HG02870 (cell line): ENCODE measurements at regions not wholly inside any gene's neighbourhood (a gene's known extent, or its start where the extent isn't known, plus 50 kb on each side); places are given as distances from the start of the nearest gene placed in this dataset.

Source experiments
- ATAC-seq: cut with Tn5 transposase; IDR thresholded peaks from one replicate; pipeline ENCODE4 v1.9.1; 2021; ENCODE audit warnings: mild to moderate bottlenecking, moderate library complexity; ENCODE audit not compliant: unreplicated experiment

DNA sequence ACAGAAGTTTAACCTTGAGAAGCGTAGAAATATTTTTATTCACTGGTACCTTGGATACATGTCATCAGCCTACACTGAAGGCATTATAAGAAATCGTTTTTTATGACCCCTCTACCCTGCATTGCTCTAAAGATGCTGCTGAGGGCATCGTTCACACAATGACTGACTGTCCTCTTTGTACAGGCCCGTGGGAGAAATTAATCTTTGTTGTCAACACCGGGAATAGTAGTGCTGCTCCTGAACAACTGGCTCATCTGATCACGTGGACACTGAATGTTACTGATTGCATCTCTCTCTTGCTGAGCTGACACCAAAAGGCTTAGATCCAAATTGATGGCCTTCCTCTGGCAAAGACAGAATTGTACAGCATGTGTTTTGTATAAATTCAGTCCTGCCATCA is 157.1 kb upstream of the SMLR1 start:
- ATAC-seq = no peak

DNA sequence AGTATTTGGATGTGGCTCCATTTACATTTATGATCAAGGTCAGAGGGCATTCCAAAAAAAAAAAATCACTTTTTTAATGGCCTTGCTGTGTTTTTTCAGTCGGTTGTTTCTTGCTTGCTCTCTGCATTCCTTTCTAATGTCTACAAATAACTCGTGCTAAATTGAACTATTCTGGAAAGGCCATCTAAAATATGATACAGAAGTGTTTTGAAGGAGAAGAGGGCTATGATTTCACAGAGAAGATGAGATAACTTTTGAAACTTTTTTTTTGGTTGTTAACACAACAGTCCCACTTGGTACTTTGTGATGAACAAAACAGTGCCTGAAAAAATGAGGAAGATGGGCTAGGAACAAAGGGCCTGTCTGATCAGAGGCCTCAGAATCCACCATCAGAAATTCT is 156.1 kb upstream of the SMLR1 start:
- ATAC-seq = no peak

DNA sequence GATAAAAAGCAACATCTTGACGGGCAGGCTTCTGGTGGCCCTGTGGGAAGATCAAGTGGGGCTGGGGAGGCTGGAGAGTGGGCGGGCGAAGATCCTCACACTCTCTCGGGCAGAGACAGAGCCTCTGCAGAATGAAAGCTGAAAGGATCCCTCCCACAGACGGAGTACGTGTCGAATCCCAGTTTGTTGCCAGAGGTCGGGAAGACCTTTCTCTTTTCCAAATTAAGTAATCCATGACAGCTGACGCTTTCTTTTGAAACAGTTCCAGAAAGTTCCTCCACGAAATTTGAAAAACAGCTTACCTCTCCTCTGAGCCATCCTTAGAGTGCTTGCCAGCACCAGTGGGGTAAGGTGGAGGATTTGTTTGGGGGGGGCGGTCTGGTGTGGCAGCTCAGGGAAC is 155.6 kb upstream of the SMLR1 start:
- ATAC-seq = no peak

DNA sequence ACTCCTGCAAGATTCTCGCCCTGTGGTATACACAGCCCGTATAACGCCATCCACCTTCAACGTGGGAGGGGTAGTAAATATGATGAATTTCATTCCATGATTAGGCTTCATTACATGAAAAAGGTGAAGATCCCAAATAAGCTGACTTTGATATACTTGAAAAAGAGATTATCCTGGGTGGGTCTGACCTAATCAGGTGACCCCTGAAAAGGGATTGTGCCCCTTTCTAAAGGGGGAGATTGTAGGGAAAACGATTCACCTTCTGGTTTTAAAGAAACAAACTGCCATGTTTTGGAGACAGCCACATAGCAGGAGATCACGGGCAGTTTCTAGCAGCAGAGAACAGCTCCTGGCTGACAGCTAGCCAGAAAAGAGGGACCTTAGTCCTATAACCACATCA is 155.1 kb upstream of the SMLR1 start:
- ATAC-seq = no peak

DNA sequence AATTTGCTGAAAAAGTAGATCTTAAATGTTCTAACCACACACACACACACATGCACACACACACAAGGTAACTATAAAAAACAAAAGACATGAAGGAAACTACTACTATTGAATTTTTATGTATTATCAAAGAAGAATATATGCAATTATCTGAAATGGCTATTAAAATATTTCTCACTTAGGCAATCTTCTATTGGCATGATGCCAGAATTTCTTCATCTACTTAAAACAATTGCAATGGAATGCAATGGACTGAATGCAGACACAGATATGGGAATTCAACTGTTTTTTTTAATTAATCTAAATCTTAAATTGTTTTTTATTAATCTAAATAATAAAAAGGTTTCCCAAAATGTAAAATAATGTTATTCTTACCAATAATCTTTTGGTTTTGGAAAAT is 152.6 kb upstream of the SMLR1 start:
- no peak for ATAC-seq

DNA sequence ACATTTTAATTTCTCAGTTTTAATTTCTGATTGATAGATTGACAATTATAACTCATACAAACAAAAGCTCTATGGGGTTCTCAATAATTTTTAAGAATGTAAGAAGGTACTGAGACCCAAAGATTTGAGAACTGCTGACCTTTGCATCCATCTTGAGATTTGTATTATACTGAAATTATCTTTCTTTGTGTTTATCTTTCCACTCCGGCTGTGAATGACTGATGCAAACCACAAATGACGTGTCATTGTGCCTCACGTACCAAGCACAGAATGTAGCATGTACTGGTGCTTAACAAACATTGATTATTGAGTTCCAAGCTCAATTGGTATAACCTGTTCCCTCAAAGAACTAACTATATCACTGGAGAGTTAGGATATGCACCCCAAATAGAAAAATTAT is 152.1 kb upstream of the SMLR1 start:
- no peak for ATAC-seq

DNA sequence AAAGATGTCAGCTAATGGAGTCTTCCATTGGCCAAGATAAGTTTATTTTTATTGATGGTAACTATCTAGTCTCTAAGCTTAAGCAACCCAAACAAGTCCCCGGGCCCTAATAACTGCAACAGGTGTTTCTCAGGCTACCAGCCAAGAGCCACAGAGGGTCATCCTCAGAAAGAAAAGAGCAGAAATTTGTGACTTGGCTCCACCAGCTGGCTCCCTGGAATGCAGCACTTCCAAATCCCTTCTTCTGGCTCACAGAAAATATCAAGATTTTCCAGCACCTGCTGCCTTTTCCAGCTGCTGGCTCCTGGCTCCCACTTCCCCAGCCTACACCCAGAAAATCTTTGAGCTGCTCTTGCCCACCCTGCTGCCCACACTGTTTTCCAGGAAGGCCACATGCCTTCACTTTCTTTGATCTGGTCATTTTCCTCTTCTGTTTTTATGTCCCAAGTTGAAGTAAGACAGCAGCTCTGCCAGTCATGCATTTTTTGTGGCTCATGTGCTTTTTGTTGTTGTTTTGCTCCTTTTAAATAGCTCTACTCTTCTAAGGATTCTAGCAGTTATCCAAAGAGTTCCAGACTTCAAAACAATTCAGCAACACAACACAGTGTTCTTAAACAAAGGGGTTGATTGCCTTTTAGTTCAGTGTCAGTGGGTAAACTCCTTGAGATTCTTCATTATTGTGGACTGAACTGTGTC is 151.0 kb upstream of the SMLR1 start:
- ATAC-seq = no peak

DNA sequence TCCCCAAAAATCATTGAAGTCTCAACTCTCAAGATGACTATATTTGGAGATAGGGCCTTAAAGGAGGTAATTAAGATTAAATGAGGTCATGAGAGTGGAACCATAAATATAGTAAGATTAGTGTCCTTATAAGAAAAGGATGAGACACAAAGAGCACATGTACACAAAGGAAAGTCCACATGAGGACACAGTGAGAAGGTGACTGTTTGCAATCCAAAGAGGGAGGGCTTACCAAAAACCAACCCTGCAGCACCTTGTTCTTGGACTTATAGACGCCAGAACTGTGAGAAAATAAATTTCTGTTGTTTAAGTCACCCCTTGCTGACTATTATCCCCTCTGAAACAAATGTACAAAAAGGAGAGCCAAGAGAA is 150.4 kb upstream of the SMLR1 start:
- no peak for ATAC-seq

GRCh38 chr6:130677312-130677711 is 149.9 kb upstream of the SMLR1 start:
- ATAC-seq = no peak

- no peak for ATAC-seq
These were observed 149.4 kb upstream of the SMLR1 start for GRCh38 chr6:130677766-130678165.

GRCh38 chr6:130679684-130680083 is 147.5 kb upstream of the SMLR1 start:
- no peak for ATAC-seq

- ATAC-seq = no peak
These were observed 147.1 kb upstream of the SMLR1 start for GRCh38 chr6:130680116-130680515.

DNA sequence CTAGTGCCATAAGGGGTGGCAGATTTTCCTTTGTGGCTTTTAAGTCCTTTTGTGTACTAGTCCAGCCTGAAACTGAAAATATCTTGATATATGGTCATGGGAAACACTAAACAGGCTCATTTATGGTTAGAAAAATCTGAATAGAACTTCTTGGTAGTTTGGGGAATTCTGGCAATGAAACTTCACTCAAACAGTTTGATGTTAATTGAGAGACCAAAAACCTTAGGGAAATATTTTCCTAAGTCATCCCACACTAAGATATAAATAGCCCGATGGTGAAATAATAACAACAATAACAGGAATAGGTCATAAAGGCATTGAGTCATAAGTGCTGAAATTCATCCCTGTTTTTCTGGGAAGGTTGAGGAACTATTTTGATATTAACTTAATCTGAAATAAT is 146.2 kb upstream of the SMLR1 start:
- no peak for ATAC-seq

GRCh38 chr6:130682066-130682465 is 145.1 kb upstream of the SMLR1 start:
- no peak for ATAC-seq

- no peak for ATAC-seq
These were observed 143.3 kb upstream of the SMLR1 start for GRCh38 chr6:130683761-130684517.

GRCh38 chr6:130692659-130693058 is 134.5 kb upstream of the SMLR1 start:
- ATAC-seq = no peak

GRCh38 chr6:130693944-130694343 is 133.3 kb upstream of the SMLR1 start:
- no peak for ATAC-seq

DNA sequence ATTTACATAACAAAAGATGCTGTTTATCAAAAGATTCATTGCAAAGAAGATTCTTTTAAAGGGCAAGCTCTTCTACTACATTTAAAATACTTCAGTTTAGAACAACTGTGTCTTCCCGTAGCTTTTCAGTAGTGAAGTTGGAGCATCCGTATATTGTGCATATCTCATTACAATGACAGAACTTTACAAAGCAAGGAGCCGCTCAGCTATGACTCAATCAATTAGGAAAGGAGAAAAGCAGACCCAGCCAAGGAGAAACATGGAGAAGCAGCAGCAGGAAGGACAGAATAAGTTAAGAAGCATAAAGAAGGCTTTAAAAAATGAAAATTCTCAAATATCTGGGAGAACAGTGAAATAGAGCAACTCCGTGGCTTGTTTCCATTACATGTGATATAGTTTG is 132.6 kb upstream of the SMLR1 start:
- no peak for ATAC-seq

- ATAC-seq = no peak
These were observed 130.4 kb upstream of the SMLR1 start for GRCh38 chr6:130696806-130697205.

DNA sequence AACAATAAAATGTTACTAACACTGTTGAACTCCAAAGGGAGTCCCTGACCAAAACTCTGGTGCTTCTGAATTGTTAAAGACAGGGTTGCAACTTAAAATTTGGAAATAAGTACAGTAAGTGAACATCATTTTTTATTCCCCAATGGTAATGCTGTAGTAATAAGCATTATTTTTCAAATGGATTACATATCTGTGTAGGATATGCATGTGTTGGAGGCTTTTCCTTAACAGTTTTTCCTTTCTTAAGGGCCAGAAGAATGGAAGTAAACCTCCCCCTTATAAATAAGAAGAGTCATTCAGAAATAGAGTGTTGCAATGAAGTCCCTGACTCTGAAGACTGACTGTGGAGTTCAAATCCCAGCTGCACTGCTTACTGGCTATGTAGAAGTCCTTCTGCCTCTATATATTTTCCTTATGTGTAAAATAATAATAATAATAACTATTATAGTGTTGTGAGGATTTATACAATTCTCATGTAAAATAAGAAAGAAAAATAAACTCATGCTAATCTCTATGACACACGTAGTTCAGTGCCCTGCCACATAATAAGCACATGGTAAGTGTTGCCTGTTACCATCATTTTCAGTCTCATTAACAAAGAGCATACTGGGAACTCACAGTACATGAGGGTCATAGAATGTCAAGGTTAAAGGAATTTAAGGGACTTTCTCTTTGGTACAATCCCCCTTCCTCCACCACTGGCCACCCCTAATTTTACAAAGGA is 129.8 kb upstream of the SMLR1 start:
- peak; percentile 34 for ATAC-seq

DNA sequence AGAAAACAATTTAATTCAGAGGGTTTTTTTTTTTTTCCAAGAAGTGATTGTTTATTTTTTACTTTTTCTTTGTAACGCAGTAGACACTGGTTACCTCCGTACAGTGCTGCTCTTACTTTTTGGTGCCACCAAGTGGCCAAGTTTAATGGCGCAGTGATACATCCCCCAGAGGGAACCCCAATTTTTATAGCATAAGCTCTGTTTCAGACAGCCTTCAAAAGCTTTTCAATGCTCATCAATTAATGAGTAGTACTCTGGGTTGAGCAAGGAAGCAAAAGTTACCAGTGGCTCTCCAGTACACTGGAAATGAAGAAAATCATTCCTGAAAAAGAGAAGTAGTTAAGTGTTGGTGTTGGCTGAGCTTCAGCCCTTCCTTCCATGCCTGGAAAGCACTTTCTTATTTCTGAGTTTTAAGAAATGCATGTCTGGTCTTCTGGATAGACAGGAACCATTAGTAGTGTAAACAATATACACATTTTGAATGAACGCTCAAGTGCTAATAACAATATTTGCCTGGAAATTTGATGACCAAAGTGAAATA is 129.1 kb upstream of the SMLR1 start:
- peak; percentile 97 for ATAC-seq

DNA sequence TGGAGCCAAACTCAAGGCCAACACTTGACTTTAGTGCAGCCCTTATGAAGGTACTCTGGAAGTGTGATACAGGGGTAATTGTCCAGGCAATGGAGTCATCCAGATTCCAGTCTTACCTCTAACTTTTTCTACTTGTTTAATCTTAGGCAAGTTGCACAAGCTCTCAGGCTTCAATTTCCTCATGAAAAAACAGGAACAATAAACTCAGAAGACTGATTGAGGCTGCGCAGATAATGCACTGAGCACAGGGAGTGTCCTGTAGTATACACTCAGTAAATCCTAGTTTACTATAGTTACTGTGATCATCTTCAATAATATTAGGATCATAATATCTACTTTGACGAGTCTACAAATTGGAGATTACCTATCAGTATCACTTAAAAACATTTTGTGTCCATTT is 127.5 kb upstream of the SMLR1 start:
- ATAC-seq = no peak
